ENCODE measurements at regions not wholly inside any gene's neighbourhood (a gene's known extent, or its start where the extent isn't known, plus 50 kb on each side); places are given as distances from the start of the nearest gene placed in this dataset.

GRCh38 chr3:144426967-144427366 is 455.3 kb downstream of the DIPK2A start:
- Histone ChIP-seq H3K79me1 (ENCODE audit: insufficient read depth, low read depth, low read length, poor library complexity, severe bottlenecking) (no peaks in the 10 kb centered on the region), H3K14ac (ENCODE audit: insufficient read depth, low read length) (no peak overlapping the region), H3K4me1 (ENCODE audit: insufficient read depth, low read length) (peaks cover 3% of the 10 kb centered on the region; the same call in 1 of the 2 replicates), H3K23me2 (ENCODE audit: insufficient read length, low read depth, low read length, poor library complexity, severe bottlenecking) (no peaks in the 10 kb centered on the region), H2BK5ac (ENCODE audit: insufficient read length, low read length) (no peak overlapping the region), H3K9me3 (ENCODE audit: control insufficient read depth, low read depth, low read length) (no peaks in the 10 kb centered on the region), H2BK12ac (ENCODE audit: insufficient read length, low read depth, low read length) (no peak overlapping the region), H3K4ac (ENCODE audit: low read depth, low read length) (no peak overlapping the region), H2BK20ac (ENCODE audit: low read depth, low read length, poor library complexity, severe bottlenecking) (no peak overlapping the region), H3K27me3 (ENCODE audit: insufficient read depth, low read length) (no peaks in the 10 kb centered on the region), H3K56ac (ENCODE audit: insufficient read length, low read depth, low read length) (no peak overlapping the region), H4K91ac (ENCODE audit: insufficient read length, low read depth, low read length) (no peak overlapping the region), H2AFZ (ENCODE audit: low read length) (no peak overlapping the region), H4K8ac (replicated peaks; ENCODE audit: insufficient read length, low read depth, low read length) (no peak overlapping the region), H3K23ac (ENCODE audit: insufficient read length, low read depth, low read length) (no peak overlapping the region), H3K18ac (ENCODE audit: insufficient read length, low read depth, low read length) (no peak overlapping the region), H3K27ac (ENCODE audit: insufficient read length, low read depth, low read length) (no peak overlapping the region), H3K9ac (ENCODE audit: extremely low read depth, insufficient read length, low read length) (no peak overlapping the region), H4K5ac (ENCODE audit: insufficient read length, low read depth, low read length) (no peak overlapping the region), H3T11ph (ENCODE audit: low read length) (no peak overlapping the region), H2AK5ac (ENCODE audit: insufficient read length, low read length) (no peak overlapping the region), H2BK120ac (ENCODE audit: low read depth, low read length, poor library complexity, severe bottlenecking) (no peak overlapping the region), H3K4me2 (ENCODE audit: insufficient read depth, insufficient read length, low read length) (no peak overlapping the region), H2BK15ac (ENCODE audit: low read depth, low read length) (no peak overlapping the region), H3K79me2 (ENCODE audit: insufficient read depth, low read length) (no peaks in the 10 kb centered on the region), H4K20me1 (ENCODE audit: control insufficient read depth, insufficient read depth, insufficient read length) (no peaks in the 10 kb centered on the region)
- no peak for DNase-seq
- H3K4me1 Mint-ChIP-seq, result peaks cover 7 to 13% of the 10 kb centered on the region in 2 experiments
- no peak overlapping the region for H3K27ac Mint-ChIP-seq
- no peak for TF ChIP-seq CTCF (conservative IDR thresholded peaks at IDR 0.05)
- no peaks in the 10 kb centered on the region for H3K27me3 Mint-ChIP-seq (ENCODE audit: low read depth)
- no peaks in the 10 kb centered on the region for H3K36me3 Mint-ChIP-seq (ENCODE audit: insufficient read depth in 1 of 3, low read depth in 3 of 3)
- no peaks in the 10 kb centered on the region for H3K9me3 Mint-ChIP-seq
- H3K4me3 Mint-ChIP-seq, result no peak overlapping the region
- WGBS (ENCODE audit: extremely low coverage, insufficient read length, low lambda C conversion rate), result no CpG with 5 or more reads among the region's 4 CpGs

All from H9 (cell line).